ENCODE measurements at regions not wholly inside any gene's neighbourhood (a gene's known extent, or its start where the extent isn't known, plus 50 kb on each side); places are given as distances from the start of the nearest gene placed in this dataset.

DNA sequence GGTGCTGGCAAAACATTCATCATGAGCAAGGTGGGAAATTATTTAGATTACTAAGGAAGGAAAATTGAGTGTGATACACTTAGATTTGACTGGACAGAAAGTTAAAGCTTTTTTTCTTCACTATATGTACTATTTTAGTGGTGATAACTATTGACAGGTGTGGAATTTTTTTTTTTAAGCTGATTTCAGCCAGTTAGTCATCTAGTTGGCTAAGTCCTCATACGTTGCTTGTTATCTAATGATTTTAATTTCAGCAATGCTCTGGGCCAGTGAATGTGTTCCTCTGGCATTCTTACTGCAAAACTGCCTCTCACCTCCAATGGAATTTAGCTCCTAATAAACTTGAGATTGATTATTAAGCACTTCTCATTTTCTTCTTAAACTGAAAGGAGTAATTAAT is 1223.2 kb upstream of the ACVR2A start:
- H3K4me1 Mint-ChIP-seq = no peaks in the 10 kb centered on the region
- no peak overlapping the region for H3K4me3 ChIP-seq (ENCODE audit: control extremely low read depth in 1 of 5, extremely low read depth in 1 of 5, insufficient read depth in 1 of 5, low read depth in 2 of 5, low read length in 4 of 5)
- no peaks in the 10 kb centered on the region for H3K79me2 ChIP-seq (ENCODE audit: control insufficient read depth, insufficient read depth, low read length)
- no peaks in the 10 kb centered on the region for H3K9me3 ChIP-seq (ENCODE audit: control extremely low read depth in 1 of 3, control insufficient read depth in 2 of 3, insufficient read depth in 1 of 3, low read length in 2 of 3)
- H3K4me2 ChIP-seq (replicated peaks; ENCODE audit: low read depth, low read length, poor library complexity, severe bottlenecking) = no peak overlapping the region
- no peak overlapping the region for H3K4me3 Mint-ChIP-seq
- H3K9ac ChIP-seq (ENCODE audit: low read length) = no peak overlapping the region
- DNase-seq = no peak
- POLR2A ChIA-PET = no interaction called here
- H3K9me3 Mint-ChIP-seq (ENCODE audit: insufficient read depth) = peaks cover 4% of the 10 kb centered on the region
- H4K20me1 ChIP-seq (ENCODE audit: control insufficient read depth, insufficient read depth, low read length, poor library complexity, severe bottlenecking) = no peaks in the 10 kb centered on the region
- H3K27me3 Mint-ChIP-seq = no peaks in the 10 kb centered on the region
- no peaks in the 10 kb centered on the region for H3K36me3 ChIP-seq (replicated peaks in 1 of 2; ENCODE audit: control extremely low read depth in 1 of 2, control insufficient read depth in 1 of 2, extremely low read depth in 1 of 2, insufficient read depth in 2 of 2, low read length in 1 of 2)
- intact Hi-C loops (cut with micrococcal nuclease) = no loop called here
- no peaks in the 10 kb centered on the region for H3K27me3 ChIP-seq (replicated peaks in 1 of 4; ENCODE audit: control extremely low read depth in 1 of 4, control insufficient read depth in 3 of 4, insufficient read depth in 4 of 4, low read length in 3 of 4)
- no CpG with 5 or more reads among the region's 1 CpG for WGBS (ENCODE audit: insufficient coverage)
- no peaks in the 10 kb centered on the region for H3K4me1 ChIP-seq (ENCODE audit: control insufficient read depth in 2 of 2, insufficient read depth in 2 of 2, low read length in 2 of 2)
- H3K27ac Mint-ChIP-seq = no peak overlapping the region
- H3K27ac ChIP-seq (ENCODE audit: low read length in 2 of 2) = no peak overlapping the region
- CTCF ChIA-PET = no interaction called here
- no peak for TF ChIP-seq EZH2 (IDR thresholded peaks at IDR 0.05; ENCODE audit: borderline replicate concordance, insufficient read depth, low read depth, low read length, poor library complexity, severe bottlenecking)
- TF ChIP-seq, protein P1, sequence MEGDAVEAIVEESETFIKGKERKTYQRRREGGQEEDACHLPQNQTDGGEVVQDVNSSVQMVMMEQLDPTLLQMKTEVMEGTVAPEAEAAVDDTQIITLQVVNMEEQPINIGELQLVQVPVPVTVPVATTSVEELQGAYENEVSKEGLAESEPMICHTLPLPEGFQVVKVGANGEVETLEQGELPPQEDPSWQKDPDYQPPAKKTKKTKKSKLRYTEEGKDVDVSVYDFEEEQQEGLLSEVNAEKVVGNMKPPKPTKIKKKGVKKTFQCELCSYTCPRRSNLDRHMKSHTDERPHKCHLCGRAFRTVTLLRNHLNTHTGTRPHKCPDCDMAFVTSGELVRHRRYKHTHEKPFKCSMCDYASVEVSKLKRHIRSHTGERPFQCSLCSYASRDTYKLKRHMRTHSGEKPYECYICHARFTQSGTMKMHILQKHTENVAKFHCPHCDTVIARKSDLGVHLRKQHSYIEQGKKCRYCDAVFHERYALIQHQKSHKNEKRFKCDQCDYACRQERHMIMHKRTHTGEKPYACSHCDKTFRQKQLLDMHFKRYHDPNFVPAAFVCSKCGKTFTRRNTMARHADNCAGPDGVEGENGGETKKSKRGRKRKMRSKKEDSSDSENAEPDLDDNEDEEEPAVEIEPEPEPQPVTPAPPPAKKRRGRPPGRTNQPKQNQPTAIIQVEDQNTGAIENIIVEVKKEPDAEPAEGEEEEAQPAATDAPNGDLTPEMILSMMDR (IDR thresholded peaks at IDR 0.05) = no peak
- no peak overlapping the region for H2AFZ ChIP-seq (ENCODE audit: insufficient read depth, low read depth, low read length, poor library complexity, severe bottlenecking)
- ATAC-seq (ENCODE audit: low read depth) = no peak

DNA sequence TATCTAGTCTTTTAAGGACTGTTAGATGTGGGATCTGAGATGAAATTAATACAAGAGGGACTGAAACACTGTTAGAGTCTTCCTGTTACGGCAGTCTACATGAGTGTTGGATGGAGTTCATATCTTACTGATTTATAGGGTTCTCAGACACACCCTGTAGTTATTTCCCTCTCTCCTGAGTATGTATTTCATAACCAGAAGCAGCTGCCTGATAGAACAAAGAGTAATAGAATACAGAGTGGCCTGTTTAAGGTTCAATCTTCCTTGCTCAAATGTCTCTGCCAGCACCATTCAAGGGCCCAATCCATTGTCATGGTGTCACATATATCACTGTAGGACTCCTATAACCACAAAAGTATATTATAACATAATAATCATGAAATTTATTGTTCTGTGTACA is 1229.1 kb upstream of the ACVR2A start:
- Histone ChIP-seq H3K36me3 (replicated peaks in 1 of 2; ENCODE audit: control extremely low read depth in 1 of 2, control insufficient read depth in 1 of 2, extremely low read depth in 1 of 2, insufficient read depth in 2 of 2, low read length in 1 of 2) (no peaks in the 10 kb centered on the region), H2AFZ (ENCODE audit: insufficient read depth, low read depth, low read length, poor library complexity, severe bottlenecking) (no peak overlapping the region), H3K27me3 (replicated peaks in 1 of 4; ENCODE audit: control extremely low read depth in 1 of 4, control insufficient read depth in 3 of 4, insufficient read depth in 4 of 4, low read length in 3 of 4) (no peaks in the 10 kb centered on the region), H3K4me1 (ENCODE audit: control insufficient read depth in 2 of 2, insufficient read depth in 2 of 2, low read length in 2 of 2) (no peaks in the 10 kb centered on the region), H3K9me3 (ENCODE audit: control extremely low read depth in 1 of 3, control insufficient read depth in 2 of 3, insufficient read depth in 1 of 3, low read length in 2 of 3) (peaks cover 0 to 4% (median 2%) of the 10 kb centered on the region in 3 donors), H4K20me1 (ENCODE audit: control insufficient read depth, insufficient read depth, low read length, poor library complexity, severe bottlenecking) (no peaks in the 10 kb centered on the region), H3K4me3 (ENCODE audit: control extremely low read depth in 1 of 5, extremely low read depth in 1 of 5, insufficient read depth in 1 of 5, low read depth in 2 of 5, low read length in 4 of 5) (no peak overlapping the region), H3K27ac (ENCODE audit: low read length in 2 of 2) (no peak overlapping the region), H3K79me2 (ENCODE audit: control insufficient read depth, insufficient read depth, low read length) (no peaks in the 10 kb centered on the region), H3K9ac (ENCODE audit: low read length) (no peak overlapping the region), H3K4me2 (replicated peaks; ENCODE audit: low read depth, low read length, poor library complexity, severe bottlenecking) (no peak overlapping the region)
- WGBS (ENCODE audit: insufficient coverage) = no CpG with 5 or more reads among the region's 1 CpG
- CTCF ChIA-PET = no interaction called here
- no peak overlapping the region for H3K4me3 Mint-ChIP-seq
- no peaks in the 10 kb centered on the region for H3K27me3 Mint-ChIP-seq
- DNase-seq = no peak
- POLR2A ChIA-PET = no interaction called here
- intact Hi-C loops (cut with micrococcal nuclease) = no loop called here
- H3K9me3 Mint-ChIP-seq (ENCODE audit: insufficient read depth) = peaks cover 4% of the 10 kb centered on the region
- H3K4me1 Mint-ChIP-seq = no peaks in the 10 kb centered on the region
- no peak for ATAC-seq (ENCODE audit: low read depth)
- TF ChIP-seq, protein P1 (IDR thresholded peaks at IDR 0.05) = no peak
- no peak for TF ChIP-seq EZH2 (IDR thresholded peaks at IDR 0.05; ENCODE audit: borderline replicate concordance, insufficient read depth, low read depth, low read length, poor library complexity, severe bottlenecking)
- H3K27ac Mint-ChIP-seq = no peak overlapping the region
